ENCODE measurements at regions not wholly inside any gene's neighbourhood (a gene's known extent, or its start where the extent isn't known, plus 50 kb on each side); places are given as distances from the start of the nearest gene placed in this dataset.

DNA sequence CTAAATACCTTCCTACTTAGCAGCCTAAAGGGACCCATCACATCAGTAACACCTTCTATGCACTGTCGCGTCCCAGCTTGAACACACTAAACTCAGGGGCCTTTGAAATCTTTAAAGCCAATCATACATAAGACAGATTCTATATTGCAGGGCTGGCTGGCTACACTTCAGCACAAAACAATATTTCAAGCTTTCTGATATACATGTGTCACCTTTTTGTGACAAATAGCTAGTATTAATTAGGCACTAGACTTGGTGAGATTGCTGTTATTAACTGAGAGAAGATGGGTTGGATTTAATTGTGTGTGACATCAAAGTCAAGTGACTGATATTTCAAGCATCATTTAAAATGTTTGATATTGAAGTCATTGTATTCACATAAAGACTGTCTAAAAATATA lies 148.4 kb downstream of the ZIC4 start:
- no peak for DNase-seq
- Histone ChIP-seq H3K4me3 (ENCODE audit: low read depth in 2 of 2, low read length in 1 of 2) (no peak overlapping the region), H3K79me2 (ENCODE audit: insufficient read depth) (no peaks in the 10 kb centered on the region), H3K9ac (no peak overlapping the region), H3K4me1 (ENCODE audit: control insufficient read depth in 1 of 2, insufficient read depth in 2 of 2, low read depth in 1 of 2, low read length in 1 of 2) (no peaks in the 10 kb centered on the region; a peak in 1 of 4 replicates), H3K9me2 (no peaks in the 10 kb centered on the region), H4K20me1 (ENCODE audit: insufficient read depth) (no peaks in the 10 kb centered on the region), H3K27me3 (ENCODE audit: insufficient read depth) (no peaks in the 10 kb centered on the region), H3F3A (replicated peaks; ENCODE audit: insufficient read depth) (no peaks in the 10 kb centered on the region), H3K36me3 (replicated peaks in 1 of 2; ENCODE audit: control insufficient read depth in 1 of 2, insufficient read depth in 2 of 2, low read length in 1 of 2) (no peaks in the 10 kb centered on the region), H2AFZ (ENCODE audit: low read depth) (no peak overlapping the region), H3K9me3 (no peaks in the 10 kb centered on the region), H3K27ac (ENCODE audit: low read depth in 2 of 2, low read length in 1 of 2) (no peak overlapping the region), H3K4me2 (no peak overlapping the region)
- TF ChIP-seq RCOR1 (IDR thresholded peaks at IDR 0.05; ENCODE audit: low read length), result no peak
- no peak for TF ChIP-seq FOSL2 (IDR thresholded peaks at IDR 0.05; ENCODE audit: borderline replicate concordance, low read depth)
- TF ChIP-seq ELF1 (IDR thresholded peaks at IDR 0.05), result no peak
- CTCF ChIA-PET, result no interaction called here
- 44% methylated on average over 2 of the region's 2 CpGs for WGBS (ENCODE audit: low lambda C conversion rate)
- POLR2A ChIA-PET, result no interaction called here

- no peak overlapping the region for H3K27ac ChIP-seq (ENCODE audit: low read depth in 2 of 2, low read length in 1 of 2)
- H3K36me3 ChIP-seq (replicated peaks in 1 of 2; ENCODE audit: control insufficient read depth in 1 of 2, insufficient read depth in 2 of 2, low read length in 1 of 2), result no peaks in the 10 kb centered on the region
- no peaks in the 10 kb centered on the region for H4K20me1 ChIP-seq (ENCODE audit: insufficient read depth)
- no peaks in the 10 kb centered on the region for H3K9me2 ChIP-seq
- no peak overlapping the region for H3K9ac ChIP-seq
- no peak overlapping the region for H3K4me2 ChIP-seq
- no peaks in the 10 kb centered on the region for H3K79me2 ChIP-seq (ENCODE audit: insufficient read depth)
- no peak overlapping the region for H3K4me3 ChIP-seq (ENCODE audit: low read depth in 2 of 2, low read length in 1 of 2)
- H3K27me3 ChIP-seq (ENCODE audit: insufficient read depth), result no peaks in the 10 kb centered on the region
- H3K9me3 ChIP-seq, result no peaks in the 10 kb centered on the region
- TF ChIP-seq RFX5 (IDR thresholded peaks at IDR 0.05; ENCODE audit: low read length) (no peak), EZH2phosphoT487 (IDR thresholded peaks at IDR 0.05; ENCODE audit: borderline replicate concordance, low read depth) (no peak), GABPA (IDR thresholded peaks at IDR 0.05; ENCODE audit: low read depth) (no peak), SIN3A (IDR thresholded peaks at IDR 0.05; ENCODE audit: borderline replicate concordance, low read depth, low read length) (no peak), CHD2 (IDR thresholded peaks at IDR 0.05; ENCODE audit: low read length, partially characterized antibody) (no peak), RXRA (IDR thresholded peaks at IDR 0.05; ENCODE audit: borderline replicate concordance, low read depth) (no peak)
- TF ChIP-seq, protein P1, sequence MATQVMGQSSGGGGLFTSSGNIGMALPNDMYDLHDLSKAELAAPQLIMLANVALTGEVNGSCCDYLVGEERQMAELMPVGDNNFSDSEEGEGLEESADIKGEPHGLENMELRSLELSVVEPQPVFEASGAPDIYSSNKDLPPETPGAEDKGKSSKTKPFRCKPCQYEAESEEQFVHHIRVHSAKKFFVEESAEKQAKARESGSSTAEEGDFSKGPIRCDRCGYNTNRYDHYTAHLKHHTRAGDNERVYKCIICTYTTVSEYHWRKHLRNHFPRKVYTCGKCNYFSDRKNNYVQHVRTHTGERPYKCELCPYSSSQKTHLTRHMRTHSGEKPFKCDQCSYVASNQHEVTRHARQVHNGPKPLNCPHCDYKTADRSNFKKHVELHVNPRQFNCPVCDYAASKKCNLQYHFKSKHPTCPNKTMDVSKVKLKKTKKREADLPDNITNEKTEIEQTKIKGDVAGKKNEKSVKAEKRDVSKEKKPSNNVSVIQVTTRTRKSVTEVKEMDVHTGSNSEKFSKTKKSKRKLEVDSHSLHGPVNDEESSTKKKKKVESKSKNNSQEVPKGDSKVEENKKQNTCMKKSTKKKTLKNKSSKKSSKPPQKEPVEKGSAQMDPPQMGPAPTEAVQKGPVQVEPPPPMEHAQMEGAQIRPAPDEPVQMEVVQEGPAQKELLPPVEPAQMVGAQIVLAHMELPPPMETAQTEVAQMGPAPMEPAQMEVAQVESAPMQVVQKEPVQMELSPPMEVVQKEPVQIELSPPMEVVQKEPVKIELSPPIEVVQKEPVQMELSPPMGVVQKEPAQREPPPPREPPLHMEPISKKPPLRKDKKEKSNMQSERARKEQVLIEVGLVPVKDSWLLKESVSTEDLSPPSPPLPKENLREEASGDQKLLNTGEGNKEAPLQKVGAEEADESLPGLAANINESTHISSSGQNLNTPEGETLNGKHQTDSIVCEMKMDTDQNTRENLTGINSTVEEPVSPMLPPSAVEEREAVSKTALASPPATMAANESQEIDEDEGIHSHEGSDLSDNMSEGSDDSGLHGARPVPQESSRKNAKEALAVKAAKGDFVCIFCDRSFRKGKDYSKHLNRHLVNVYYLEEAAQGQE (IDR thresholded peaks at IDR 0.05; ENCODE audit: low read depth, low read length), result no peak
- ChIA-PET POLR2A (no interaction called here), CTCF (interaction anchor here (0.6 kb wide), 1 partner anchor 53 kb away, joined by 3 read pairs; no protein-coding TSS in a partner anchor)
- H3K4me1 ChIP-seq (ENCODE audit: control insufficient read depth in 1 of 2, insufficient read depth in 2 of 2, low read depth in 1 of 2, low read length in 1 of 2), result no peaks in the 10 kb centered on the region; a peak in 1 of 4 replicates
- H3F3A ChIP-seq (replicated peaks; ENCODE audit: insufficient read depth), result no peaks in the 10 kb centered on the region
- WGBS (ENCODE audit: low lambda C conversion rate), result 33% methylated on average over 2 of the region's 2 CpGs
- no peak for DNase-seq
- H2AFZ ChIP-seq (ENCODE audit: low read depth), result no peak overlapping the region
Measured at GRCh38 chr3:147256739-147257138, 149.6 kb downstream of the ZIC4 start.

Data from SK-N-SH (cell line).